GM21529 (cell line): ENCODE measurements at regions not wholly inside any gene's neighbourhood (a gene's known extent, or its start where the extent isn't known, plus 50 kb on each side); places are given as distances from the start of the nearest gene placed in this dataset.
"Not testable (repeated sequence)": the region's sequence is repeated elsewhere in the genome, so short reads cannot be mapped to it uniquely, and the experiment has no call there.

Source experiments
- ATAC-seq: cut with Tn5 transposase; IDR thresholded peaks from one replicate; pipeline ENCODE4 v1.9.1; 2021; ENCODE audit not compliant: unreplicated experiment

DNA sequence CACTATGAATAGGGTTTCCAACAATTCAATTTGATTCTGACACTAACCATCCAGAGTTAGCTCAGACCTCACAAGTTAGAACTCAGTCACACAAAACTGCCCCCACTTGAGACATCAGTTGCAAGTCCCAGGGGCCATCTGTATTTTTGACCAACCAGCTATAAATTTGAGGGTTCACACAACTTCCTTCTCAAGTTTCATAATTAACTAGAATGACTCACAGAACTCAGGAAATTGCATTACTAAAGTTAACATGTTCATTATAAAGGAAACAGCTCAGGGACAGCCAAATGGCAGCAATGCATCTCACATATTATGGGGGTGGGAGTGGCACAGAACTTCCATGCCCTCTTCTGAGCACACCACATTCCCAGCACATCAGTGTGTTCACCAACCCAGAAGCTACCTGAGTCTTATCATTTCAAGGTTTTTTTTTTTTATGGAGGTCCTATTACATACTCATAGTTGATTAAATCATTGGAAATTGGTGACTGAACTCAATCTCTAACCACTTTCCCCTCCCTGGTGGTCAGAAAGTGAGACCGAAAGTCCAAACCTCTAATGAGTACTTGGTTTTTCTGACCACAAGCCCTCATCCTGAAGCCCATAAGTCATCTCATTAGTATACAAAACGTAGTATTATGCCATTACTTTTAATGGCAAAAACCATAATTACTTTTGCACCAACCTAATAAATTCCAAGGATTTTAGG lies 1721.5 kb upstream of the SEL1L start:
- ATAC-seq: no peak

DNA sequence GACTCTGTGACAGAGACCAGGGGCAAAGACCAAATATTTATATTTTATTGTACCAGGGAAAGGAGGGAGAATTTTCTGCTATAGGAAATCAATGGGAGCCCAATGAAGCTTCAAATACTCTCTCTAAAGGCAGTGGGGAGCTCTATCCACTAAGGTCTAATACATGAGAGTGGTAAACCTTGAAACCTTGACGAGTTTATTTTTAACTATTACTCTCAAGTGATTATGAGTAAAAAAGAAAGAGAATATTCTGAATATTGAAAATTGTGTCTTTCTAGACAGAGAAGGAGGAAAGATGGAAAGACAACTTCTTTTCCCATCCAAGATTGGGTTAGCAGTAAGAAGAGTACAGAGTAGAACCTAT lies 1722.1 kb upstream of the SEL1L start:
- no peak for ATAC-seq

DNA sequence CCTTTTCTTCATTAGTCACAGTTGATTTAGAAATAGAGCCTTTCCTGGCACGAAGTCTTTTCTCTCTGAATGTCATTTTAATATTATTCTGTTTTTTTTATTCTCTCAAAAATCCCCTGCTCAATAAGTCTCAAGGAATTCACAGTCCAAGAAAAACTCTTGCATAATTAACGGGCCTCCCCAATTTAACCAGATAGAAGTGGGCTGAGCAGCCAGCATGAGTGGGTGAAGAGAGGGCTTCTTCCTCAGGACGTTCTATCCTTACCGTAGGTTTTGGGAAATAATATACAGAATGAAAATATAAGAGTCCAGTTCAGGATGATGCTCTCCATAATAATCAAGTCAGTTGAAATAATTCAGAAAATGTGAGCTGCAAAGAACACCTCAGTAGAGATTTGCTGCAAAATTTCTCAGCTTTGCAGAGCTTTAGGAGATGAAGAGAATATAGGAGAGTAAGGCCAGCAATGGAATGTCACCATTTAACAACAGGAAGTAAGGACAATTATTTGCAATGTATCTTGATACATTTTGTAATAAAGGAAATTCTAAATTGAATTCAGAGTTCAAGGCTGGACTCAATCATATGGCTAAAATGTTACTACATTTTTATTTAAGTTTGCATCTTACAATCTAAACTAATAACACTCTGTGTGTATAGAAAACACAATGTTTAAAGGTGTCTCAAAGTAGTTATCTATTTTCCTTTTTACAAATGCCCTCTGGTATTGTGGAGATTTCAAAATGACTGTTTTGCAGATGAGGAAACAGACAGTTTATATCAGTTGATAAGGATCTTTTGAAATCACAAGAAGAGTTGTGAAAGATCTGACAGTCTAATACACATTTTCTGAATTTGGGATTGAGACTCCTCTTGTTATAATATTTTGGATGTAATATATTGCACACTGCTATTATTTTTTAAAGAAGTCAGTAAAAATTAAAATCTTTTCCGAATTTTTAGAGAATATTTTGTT lies 1724.1 kb upstream of the SEL1L start:
- ATAC-seq: no peak

DNA sequence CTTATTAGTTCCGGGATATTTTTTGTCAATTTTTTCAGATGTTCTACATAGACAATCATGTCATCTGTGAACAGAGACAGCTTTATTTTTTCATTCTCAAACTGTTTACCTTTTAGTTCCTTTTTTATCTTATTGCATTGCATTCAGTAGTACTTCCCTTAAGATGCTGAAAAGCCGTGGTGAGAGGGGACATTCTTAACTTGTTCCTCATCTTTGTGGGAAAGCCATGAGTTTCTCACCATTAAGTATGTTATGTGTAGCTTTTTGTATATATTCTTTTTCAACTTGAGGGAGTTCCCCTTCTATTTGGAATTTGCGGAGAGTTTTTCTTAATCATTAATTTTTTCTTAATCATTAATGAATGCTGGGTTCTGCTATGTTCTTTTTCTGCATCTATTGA lies 1727.1 kb upstream of the SEL1L start:
- ATAC-seq: no peak

DNA sequence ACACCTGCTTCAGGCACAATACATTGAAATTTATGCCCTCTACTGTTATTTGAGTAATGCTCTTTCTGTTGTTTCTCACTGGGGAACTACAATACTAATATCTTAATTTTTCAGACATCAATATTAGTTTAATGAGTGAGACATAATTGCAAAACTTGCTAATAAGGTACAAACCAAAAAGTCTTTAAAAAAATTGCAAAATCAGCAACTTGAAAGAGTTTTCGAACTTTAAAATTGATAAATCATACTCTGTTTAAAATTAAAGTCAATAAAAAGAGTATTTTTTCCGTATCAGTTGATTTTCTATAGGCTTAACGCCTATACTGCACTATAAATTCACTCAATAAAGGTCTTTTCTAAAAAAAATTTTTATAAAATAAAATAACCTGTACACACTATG lies 1735.9 kb upstream of the SEL1L start:
- no peak for ATAC-seq

DNA sequence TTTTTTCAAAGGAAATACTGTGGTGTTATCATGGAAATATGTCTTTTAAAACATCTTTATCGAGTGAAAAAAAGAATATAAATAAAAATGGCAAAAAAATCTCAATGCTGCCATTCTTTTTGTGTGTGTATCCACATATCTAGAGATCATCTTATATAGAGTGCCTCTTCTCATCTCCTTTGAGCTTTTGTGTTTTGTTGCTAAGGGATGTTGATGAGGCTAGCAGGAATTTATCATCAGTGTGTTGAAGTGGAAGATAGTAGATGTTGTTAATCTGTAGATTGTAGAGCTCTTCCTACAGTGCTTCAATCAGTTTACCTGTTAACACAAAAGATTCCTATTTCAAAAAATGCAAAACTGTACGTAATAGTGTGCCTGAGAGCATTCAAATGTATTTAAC lies 1738.0 kb upstream of the SEL1L start:
- no peak for ATAC-seq

DNA sequence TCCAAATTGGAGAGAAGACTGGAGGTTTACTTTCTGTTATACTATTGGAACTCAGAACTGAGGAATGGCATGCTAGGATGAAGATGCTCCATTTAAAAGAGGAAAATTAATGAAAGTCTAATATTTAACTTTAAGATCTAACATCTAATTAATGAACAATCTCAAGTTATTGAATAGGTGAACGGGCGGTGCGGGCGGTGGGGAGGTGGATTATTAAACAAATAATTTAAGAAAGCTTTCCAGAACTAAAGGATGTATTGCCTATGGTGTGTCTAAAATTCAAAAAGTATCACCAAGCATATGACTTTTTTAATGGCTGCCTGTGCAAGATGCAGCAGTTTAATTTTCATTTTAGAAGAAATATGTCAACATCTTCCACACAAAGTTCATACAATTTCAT lies 1747.1 kb upstream of the SEL1L start:
- no peak for ATAC-seq

DNA sequence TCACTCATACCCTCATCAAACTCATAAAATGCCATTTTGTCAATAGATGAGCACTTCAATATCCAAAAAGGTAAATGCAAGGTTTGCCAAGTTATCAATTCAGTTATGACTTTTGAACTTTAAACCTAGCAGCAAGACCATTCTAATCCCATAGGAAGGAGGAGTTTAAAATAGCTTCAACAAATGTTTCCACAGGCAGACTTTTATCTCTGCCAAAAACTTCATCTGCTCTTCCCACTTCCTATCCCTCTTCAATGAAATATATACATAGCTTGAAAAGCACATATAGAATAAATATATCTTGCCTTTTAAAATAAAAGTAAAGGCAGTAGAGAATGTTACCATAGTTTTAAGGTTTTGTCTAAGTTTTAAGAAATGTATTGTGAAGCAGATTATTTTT lies 1749.1 kb upstream of the SEL1L start:
- no peak for ATAC-seq

DNA sequence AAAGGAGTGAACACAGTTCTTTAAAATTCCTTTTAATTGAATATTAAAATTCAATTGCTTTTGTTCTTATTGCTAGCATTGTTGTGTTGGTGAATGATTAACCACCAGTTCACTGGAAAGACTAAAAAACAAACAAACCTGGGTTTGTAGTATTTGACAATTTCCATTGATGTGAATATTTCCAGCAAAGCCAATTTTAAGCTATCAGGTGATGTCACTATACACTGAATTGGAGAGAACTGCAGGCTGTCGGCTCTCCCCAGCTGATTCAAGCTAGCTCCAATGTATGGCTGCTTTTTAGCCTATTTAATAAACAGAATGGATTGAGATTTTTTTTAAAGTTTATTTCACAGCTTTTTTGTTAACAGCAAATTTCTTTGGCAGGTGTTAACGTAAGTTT lies 1753.6 kb upstream of the SEL1L start:
- no peak for ATAC-seq

DNA sequence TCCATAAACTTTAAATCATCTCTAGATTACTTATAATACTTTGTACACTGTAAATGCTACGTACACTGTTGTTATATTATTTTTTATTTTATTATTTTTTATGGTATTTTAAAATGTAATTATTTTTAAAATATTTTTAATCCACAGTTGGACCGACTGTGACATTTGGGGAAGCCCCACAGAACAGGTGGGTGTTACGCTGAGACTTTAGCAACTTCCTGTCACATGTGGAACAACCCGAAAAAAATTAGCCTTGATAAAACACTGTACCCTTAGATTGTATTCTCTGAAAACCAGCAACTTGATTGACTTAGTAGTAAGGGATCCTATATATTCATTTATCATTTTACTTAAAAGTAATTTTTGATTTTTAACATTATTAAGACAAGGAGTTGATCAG lies 1755.7 kb upstream of the SEL1L start:
- ATAC-seq: no peak

DNA sequence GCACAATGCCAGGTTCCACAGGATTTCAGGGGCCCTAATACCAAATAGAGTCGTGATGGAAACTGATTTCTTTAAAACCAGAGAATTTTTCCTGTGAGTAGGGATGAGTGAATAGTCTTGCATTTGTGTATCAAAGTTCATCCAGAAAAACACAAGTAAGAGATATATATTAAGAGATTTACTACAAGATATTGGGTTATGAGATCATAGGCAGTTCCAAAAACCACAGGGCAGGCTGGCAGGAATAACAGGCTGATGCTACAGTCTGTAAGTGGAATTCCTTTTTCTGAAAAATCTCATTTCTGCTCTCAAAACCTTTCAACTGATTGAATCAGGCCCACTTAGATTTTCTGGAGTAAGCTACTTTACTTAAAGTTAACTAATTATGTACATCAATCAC lies 1756.2 kb upstream of the SEL1L start:
- ATAC-seq: no peak

DNA sequence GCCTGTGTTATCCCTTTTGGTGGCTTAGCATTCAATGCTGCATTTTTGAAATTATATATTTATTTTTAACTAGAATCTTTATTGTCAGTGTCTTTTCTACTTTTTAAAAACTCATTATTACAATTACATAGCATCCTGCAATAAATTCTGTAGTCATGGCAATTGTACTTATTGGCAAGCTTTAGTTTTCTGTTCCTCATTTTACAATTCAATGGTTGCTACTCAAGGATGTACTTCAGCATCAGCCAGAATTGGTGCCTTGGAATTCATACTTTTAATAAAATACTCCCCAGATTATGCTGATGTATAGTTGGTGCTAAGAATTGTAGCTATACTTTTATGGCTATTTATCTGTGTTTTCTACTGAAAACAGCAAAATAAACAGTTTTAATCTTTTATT lies 1756.8 kb upstream of the SEL1L start:
- ATAC-seq: no peak

DNA sequence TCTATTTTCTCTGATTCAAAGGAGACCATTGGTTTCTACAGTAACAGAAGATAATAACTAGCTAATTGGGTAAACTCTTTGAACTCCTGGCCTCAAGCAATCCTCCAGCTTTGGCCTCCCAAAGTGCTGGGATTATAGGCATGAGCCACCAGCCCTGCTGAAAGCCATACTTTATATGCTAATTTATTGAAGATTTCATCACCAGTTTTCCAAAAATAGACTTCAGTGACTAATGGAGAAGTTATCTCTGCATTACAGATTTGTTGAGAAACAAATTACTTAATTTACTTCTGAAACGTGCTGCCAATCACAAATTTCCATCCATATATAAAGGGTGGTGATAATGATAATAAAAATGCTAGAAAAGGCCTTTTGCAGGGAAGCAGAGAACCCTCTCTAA lies 1758.1 kb upstream of the SEL1L start:
- ATAC-seq: no peak

DNA sequence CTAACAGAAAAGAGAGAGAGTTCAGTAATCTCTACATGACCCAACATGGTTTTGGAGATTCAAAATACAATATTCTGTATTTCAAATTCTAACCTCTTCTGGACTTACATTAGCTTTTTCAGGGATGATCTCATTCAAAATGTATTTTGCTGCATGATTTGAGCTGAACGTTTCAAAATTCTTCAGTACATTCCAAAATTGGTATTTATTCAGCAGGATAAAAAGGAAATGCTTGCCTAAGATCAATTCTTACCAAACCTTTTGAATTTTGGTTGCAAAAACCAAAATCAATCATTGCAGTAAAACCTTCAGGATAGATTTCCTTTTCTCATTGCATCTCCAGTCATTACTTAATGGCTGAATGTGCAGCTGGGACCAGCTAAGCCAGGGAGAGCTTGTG lies 1761.3 kb upstream of the SEL1L start:
- no peak for ATAC-seq

DNA sequence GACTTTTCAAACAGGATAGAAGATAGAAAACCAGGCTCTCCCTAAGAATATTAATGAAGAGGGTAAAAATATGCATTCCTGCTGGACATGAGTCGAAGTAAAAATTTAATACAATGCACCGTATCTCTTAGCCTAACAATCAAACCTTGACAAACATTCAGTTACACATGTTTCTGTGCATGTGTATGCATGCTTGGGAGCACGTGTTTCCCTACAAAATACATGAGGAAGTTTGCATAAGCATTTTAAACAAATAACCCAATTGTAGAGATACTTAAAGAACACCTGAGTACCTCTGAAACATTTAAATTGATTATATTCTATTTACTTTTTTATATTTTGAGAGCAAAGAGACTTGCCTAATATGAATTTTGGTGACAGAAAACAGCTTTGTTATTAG lies 1763.7 kb upstream of the SEL1L start:
- no peak for ATAC-seq

DNA sequence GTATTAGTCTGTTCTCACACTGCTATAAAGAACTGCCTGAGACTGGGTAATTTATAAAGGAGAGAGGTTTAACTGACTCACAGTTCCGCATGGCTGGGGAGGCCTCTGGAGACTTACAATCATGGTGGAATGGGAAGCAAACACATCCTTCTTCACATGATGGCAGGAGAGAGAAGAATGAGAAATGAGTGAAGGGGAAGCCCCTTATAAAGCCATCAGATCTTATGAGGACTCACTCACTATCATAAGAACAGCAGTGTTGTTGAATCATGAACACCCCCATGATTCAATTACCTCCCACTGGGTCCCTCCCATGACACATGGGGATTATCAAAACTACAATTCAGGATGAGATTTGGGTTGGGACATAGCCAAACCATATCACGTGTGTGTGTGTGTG lies 1764.4 kb upstream of the SEL1L start:
- ATAC-seq: not testable (repeated sequence)

DNA sequence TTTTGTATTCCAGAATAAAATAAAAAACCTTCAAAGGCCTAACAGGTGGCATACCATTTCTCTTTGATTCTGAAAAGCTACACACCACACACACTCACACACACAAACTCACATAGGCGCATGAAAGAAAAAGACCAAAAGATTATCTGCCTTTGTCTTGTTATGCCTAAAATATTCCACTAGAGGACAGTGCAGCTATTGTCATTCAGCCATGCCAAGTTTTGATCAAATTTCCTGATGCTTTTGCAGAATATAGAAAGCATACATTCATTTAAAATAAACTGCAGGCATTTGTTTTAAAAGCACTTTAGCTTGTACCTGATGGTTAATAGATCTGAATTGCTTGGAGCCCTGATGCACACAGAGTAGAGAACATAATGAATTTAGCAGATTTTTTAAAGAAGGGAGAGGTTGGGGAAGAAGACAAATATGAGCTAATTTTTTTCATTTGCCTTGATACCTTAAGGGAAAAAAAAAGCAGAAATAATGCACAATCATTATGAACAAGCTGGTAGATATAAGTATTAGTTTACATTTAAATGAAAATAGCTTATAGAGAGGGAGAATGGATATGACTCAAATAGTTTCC lies 1766.9 kb upstream of the SEL1L start:
- no peak for ATAC-seq

DNA sequence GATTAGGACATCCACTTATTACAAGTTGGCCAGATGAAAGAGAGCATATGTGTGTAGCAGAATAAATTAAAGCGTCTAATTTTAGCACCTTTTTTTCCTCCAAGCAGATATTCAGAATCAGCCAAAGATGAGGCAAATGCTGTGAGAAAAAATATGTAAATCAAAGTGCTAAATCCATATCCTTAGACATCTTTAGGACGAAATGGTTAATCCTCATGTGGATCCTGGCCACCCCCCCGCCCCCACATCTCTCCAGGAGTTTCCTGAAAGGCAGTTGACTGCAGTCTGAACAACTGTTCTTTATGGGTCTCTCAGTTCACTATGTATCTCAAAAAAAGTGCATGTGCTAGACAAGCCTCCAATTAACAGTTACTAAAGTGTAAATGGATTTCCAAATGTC lies 1768.1 kb upstream of the SEL1L start:
- no peak for ATAC-seq

DNA sequence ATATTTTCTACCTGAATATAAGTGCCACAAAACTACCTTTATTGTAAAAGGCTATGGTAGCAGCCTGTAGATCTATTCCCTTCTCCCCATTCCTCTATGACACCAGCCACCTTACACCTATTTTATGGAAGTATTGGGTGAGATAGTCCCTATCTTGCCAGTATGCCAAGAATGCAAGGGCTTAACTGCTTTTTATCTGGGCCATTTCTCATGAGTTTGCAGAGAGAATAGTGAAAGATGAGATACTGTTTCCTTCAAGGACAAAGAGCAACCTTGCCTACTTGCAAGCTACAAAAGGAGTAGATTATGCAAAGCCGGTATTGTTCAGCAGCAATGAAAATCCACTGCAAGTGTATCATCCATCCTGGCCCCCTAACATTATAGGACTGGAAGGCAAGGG lies 1775.6 kb upstream of the SEL1L start:
- ATAC-seq: no peak

DNA sequence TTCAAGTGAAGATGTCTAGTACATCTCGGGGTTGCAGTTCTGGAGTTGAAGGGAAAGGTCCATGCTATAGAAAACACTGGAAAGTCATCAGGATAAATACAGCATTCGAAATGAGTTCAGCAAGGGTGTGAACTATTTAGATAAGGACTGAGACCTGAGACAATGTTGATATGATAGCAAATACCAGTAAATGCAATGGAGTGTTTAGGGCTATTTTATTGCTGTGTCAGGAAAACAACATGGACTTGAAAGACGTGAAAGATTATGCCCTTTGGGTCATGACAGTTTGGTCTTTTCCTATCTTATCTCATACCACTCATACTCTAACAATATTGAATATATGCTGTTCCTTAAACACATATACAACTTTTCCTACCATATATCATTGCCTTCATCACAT lies 1776.2 kb upstream of the SEL1L start:
- ATAC-seq: no peak

DNA sequence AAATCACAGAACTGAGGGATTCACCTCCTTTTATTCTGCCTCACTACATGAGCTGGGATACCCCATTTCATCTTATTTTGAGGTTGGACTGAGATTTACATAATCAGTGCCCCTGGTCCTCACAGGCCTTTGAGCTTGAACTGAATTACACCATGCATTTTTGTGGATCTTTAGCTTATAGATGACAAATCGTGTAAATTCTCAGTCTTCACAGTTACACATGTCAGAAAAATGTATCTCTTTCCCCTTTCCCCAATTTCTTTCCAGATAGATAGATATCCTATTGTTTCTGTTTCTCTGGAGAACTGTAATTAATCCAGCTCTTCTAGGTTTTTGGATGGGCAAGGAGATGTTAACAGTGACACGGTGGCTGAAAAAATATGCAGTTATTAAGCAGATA lies 1778.9 kb upstream of the SEL1L start:
- no peak for ATAC-seq

DNA sequence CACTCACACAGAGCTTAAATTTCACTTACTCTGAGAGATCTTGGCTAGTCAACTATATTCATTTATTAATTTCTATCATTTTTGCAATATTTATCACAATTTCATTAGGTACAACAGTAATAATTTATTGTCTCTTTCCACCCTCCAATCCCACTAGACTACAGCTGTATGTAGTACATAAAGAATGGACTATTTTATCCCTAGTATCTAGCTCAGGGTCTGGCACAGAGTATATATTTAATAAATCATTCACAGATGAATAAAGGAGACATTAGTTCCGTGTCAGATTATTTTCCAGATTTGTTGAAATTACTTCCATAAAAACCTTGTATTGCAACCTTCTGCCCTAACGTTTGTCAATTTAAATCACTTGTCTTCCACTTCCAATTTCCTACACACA lies 1781.1 kb upstream of the SEL1L start:
- ATAC-seq: no peak
